GM12878 (cell line): ENCODE measurements at regions not wholly inside any gene's neighbourhood (a gene's known extent, or its start where the extent isn't known, plus 50 kb on each side); places are given as distances from the start of the nearest gene placed in this dataset.
A peak's percentile ranks its signal among the peaks of the same experiment; 100 is the strongest.

Source experiments
- ATAC-seq: fragments of 200-7000 bp; cut with Tn5 transposase; 3 replicates; pipeline ENCODE4 v1.9.1; 2020; ENCODE audit warnings: mild to moderate bottlenecking, moderate library complexity
- BruUV-seq: library from RNA; stranded (reverse); fragments of 400-500 nt; replicated peaks from 2 replicates; lab custom pipeline; 2021; lab: Mats Ljungman, UMichigan
- CTCF ChIA-PET: fragments of 300-600 bp; sonication (Branson Sonifier 250); formaldehyde crosslinking; extraction: SDS; loops from one replicate; lab custom pipeline; 2021; ENCODE audit warnings: inconsistent platforms; lab: Yijun Ruan, JAX
- POLR2A ChIA-PET: fragments of 350-600 bp; formaldehyde crosslinking; extraction: SDS; loops from one replicate; lab custom pipeline; 2021; ENCODE audit warnings: inconsistent platforms; lab: Charles Lee
- RAD21 ChIA-PET: fragments of 300-600 bp; sonication (Branson Sonifier 250); formaldehyde crosslinking; loops from one replicate; lab custom pipeline; 2023; ENCODE audit warnings: antibody characterized with exemption; ENCODE audit not compliant: unreplicated experiment; lab: Charles Lee
- SMC1A ChIA-PET: fragments of 300-600 bp; sonication (Branson Sonifier 250); formaldehyde crosslinking; loops from one replicate; lab custom pipeline; 2023; ENCODE audit not compliant: unreplicated experiment, uncharacterized antibody; lab: Charles Lee
- DNase-seq: peaks from one replicate; pipeline ENCODE4 v3.0.0-alpha.2; 2011; ENCODE audit warnings: low read depth, low spot score
- FAIRE-seq: peaks from 3 replicates; lab custom pipeline; 2011; peaks lifted over from hg19 to GRCh38; lab: Jason Lieb, UNC
- H2AFZ ChIP-seq: 2 replicates; pipeline ENCODE4 v1.6.0; 2011; ENCODE audit warnings: low read depth, low read length, control low read depth; ENCODE audit not compliant: control insufficient read depth
- H3K27ac ChIP-seq: 2 replicates; pipeline ENCODE4 v1.5.1; 2011; ENCODE audit warnings: control low read depth; ENCODE audit not compliant: control insufficient read depth, insufficient read depth
- H3K27me3 ChIP-seq, 2 experiments: replicated peaks in 1 of 2; 2 replicates each; pipeline versions ENCODE4 v1.6.0 to v1.6.1; 2011; ENCODE audit warnings: low read length in 1 of 2; ENCODE audit not compliant: control insufficient read depth in 2 of 2, insufficient read depth in 2 of 2
- H3K36me3 ChIP-seq, 2 experiments: 2 replicates each; pipeline ENCODE4 v1.5.1; 2011; ENCODE audit warnings: low read length in 1 of 2; ENCODE audit not compliant: control insufficient read depth in 2 of 2, insufficient read depth in 2 of 2
- H3K4me1 ChIP-seq: 2 replicates; pipeline ENCODE4 v1.6.1; 2011; ENCODE audit warnings: mild to moderate bottlenecking, low read length, moderate library complexity, mixed read lengths; ENCODE audit not compliant: control insufficient read depth, insufficient read depth
- H3K4me2 ChIP-seq: 2 replicates; pipeline ENCODE4 v1.6.0; 2011; ENCODE audit warnings: control low read depth; ENCODE audit not compliant: control insufficient read depth, insufficient read depth
- H3K4me3 ChIP-seq: fragments of 200-600 bp; sonication (generic); 2 replicates; pipeline ENCODE4 v1.5.1; 2016
- H3K79me2 ChIP-seq: 2 replicates; pipeline ENCODE4 v1.6.0; 2011; ENCODE audit warnings: low read length; ENCODE audit not compliant: control insufficient read depth, insufficient read depth
- H3K9ac ChIP-seq: 2 replicates; pipeline ENCODE4 v1.8.0; 2011; ENCODE audit warnings: low read length, control low read depth, mixed read lengths; ENCODE audit not compliant: control insufficient read depth, insufficient read depth
- H3K9me3 ChIP-seq: replicated peaks from 3 replicates; pipeline ENCODE4 v1.5.1; 2011; ENCODE audit warnings: mild to moderate bottlenecking, low read length; ENCODE audit not compliant: control insufficient read depth, insufficient read depth
- H4K20me1 ChIP-seq: 2 replicates; pipeline ENCODE4 v1.6.0; 2011; ENCODE audit not compliant: control insufficient read depth, insufficient read depth
- CREM ChIP-seq: IDR thresholded peaks from 2 replicates; pipeline ENCODE4 v1.6.1; 2014; ENCODE audit warnings: antibody characterized with exemption, low read depth
- IKZF1 ChIP-seq: fragments of 450-650 bp; conservative IDR thresholded peaks from 2 replicates; pipeline ENCODE4 v1.6.1; 2017; ENCODE audit warnings: antibody characterized with exemption, mild to moderate bottlenecking
- KDM1A ChIP-seq: fragments of 200-600 bp; sonication (generic); IDR thresholded peaks from 2 replicates; pipeline ENCODE4 v1.6.1; 2016; ENCODE audit warnings: borderline replicate concordance
- MEF2B ChIP-seq: fragments of 450-650 bp; IDR thresholded peaks from 2 replicates; pipeline ENCODE4 v1.6.1; 2018; ENCODE audit warnings: mild to moderate bottlenecking, moderate library complexity; ENCODE audit not compliant: partially characterized antibody, poor library complexity, severe bottlenecking
- RFX5 ChIP-seq: IDR thresholded peaks from 2 replicates; pipeline ENCODE4 v1.6.1; 2011; ENCODE audit warnings: low read depth, low read length, improper control_type of control experiment
- SMAD5 ChIP-seq: IDR thresholded peaks from 2 replicates; pipeline ENCODE4 v1.6.1; 2016; ENCODE audit warnings: antibody characterized with exemption, low read depth
- SMARCA5 ChIP-seq: fragments of 450-650 bp; IDR thresholded peaks from 2 replicates; pipeline ENCODE4 v1.6.1; 2017; ENCODE audit warnings: mild to moderate bottlenecking
- SMC3 ChIP-seq: IDR thresholded peaks from 2 replicates; pipeline ENCODE4 v1.6.1; 2011; ENCODE audit warnings: low read length, improper control_type of control experiment, borderline replicate concordance
- SREBF2 ChIP-seq: IDR thresholded peaks from 2 replicates; pipeline ENCODE4 v1.6.1; 2012; ENCODE audit warnings: mild to moderate bottlenecking, low read length
- TBL1XR1 ChIP-seq: IDR thresholded peaks from 2 replicates; pipeline ENCODE4 v1.6.1; 2012; ENCODE audit warnings: low read depth, low read length, improper control_type of control experiment
- ZNF24 ChIP-seq: fragments of 450-650 bp; IDR thresholded peaks from 2 replicates; pipeline ENCODE4 v1.6.1; 2017; ENCODE audit warnings: antibody characterized with exemption, mild to moderate bottlenecking
- WGBS: methylation state at CpG from one replicate; pipeline ENCODE4 v1.1.6; 2016; ENCODE audit warnings: low lambda C conversion rate; ENCODE audit not compliant: insufficient replicate concordance, insufficient coverage; ENCODE audit errors: missing lambda C conversion rate; 5-methylcytosine and 5-hydroxymethylcytosine counted together
- in situ Hi-C: fragments of 300-500 bp; cut with MboI; formaldehyde crosslinking; loops from 9 replicates; pipeline ENCODE4 v1.14.3; 2018; ENCODE audit warnings: mixed read lengths
- intact Hi-C: fragments of 100-400 bp; cut with micrococcal nuclease; formaldehyde crosslinking; loops from one replicate; pipeline ENCODE4 v1.14.2; 2022; ENCODE audit not compliant: unreplicated experiment
- TF ChIP-seq, protein P1 (sequence below): IDR thresholded peaks from 2 replicates; pipeline ENCODE4 v1.6.1; 2012; ENCODE audit warnings: mild to moderate bottlenecking, low read depth, low read length
- TF ChIP-seq, protein P2 (sequence below): fragments of 450-650 bp; IDR thresholded peaks from 2 replicates; pipeline ENCODE4 v1.6.1; 2016; ENCODE audit warnings: mild to moderate bottlenecking, moderate library complexity, borderline replicate concordance

DNA sequence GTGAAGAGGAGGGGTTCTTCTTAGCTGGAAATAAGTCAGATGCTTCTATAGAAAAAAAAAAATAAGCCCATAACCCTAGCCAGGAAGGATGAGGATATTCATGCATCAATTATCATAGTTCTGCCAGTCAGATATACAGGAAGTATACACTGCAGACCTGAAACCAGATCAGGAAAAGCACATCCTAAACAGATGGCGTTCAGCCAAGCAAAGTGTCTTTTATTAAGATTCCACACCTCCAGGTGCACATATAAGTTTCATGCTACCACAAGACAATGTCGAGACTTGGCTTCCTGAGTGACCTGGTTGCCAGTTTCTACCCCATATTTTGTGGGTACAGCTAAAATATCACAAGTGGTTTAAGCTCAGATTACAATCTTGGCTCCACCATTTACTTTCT lies 108.3 kb downstream of the CETN3 start:
- BruUV-seq: no TSS peak
- no peaks in the 10 kb centered on the region for H4K20me1 ChIP-seq
- H3K9me3 ChIP-seq: no peaks in the 10 kb centered on the region
- no peak for TF ChIP-seq MEF2B
- no peak for TF ChIP-seq KDM1A
- TF ChIP-seq IKZF1: no peak
- TF ChIP-seq SMAD5: no peak
- TF ChIP-seq, protein P1, sequence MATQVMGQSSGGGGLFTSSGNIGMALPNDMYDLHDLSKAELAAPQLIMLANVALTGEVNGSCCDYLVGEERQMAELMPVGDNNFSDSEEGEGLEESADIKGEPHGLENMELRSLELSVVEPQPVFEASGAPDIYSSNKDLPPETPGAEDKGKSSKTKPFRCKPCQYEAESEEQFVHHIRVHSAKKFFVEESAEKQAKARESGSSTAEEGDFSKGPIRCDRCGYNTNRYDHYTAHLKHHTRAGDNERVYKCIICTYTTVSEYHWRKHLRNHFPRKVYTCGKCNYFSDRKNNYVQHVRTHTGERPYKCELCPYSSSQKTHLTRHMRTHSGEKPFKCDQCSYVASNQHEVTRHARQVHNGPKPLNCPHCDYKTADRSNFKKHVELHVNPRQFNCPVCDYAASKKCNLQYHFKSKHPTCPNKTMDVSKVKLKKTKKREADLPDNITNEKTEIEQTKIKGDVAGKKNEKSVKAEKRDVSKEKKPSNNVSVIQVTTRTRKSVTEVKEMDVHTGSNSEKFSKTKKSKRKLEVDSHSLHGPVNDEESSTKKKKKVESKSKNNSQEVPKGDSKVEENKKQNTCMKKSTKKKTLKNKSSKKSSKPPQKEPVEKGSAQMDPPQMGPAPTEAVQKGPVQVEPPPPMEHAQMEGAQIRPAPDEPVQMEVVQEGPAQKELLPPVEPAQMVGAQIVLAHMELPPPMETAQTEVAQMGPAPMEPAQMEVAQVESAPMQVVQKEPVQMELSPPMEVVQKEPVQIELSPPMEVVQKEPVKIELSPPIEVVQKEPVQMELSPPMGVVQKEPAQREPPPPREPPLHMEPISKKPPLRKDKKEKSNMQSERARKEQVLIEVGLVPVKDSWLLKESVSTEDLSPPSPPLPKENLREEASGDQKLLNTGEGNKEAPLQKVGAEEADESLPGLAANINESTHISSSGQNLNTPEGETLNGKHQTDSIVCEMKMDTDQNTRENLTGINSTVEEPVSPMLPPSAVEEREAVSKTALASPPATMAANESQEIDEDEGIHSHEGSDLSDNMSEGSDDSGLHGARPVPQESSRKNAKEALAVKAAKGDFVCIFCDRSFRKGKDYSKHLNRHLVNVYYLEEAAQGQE: no peak
- no peak for TF ChIP-seq ZNF24
- no peak for TF ChIP-seq SMARCA5
- no peak for TF ChIP-seq SMC3
- no peak for TF ChIP-seq SREBF2
- no peak for TF ChIP-seq CREM
- TF ChIP-seq RFX5: no peak
- TF ChIP-seq TBL1XR1: no peak
- TF ChIP-seq, protein P2, sequence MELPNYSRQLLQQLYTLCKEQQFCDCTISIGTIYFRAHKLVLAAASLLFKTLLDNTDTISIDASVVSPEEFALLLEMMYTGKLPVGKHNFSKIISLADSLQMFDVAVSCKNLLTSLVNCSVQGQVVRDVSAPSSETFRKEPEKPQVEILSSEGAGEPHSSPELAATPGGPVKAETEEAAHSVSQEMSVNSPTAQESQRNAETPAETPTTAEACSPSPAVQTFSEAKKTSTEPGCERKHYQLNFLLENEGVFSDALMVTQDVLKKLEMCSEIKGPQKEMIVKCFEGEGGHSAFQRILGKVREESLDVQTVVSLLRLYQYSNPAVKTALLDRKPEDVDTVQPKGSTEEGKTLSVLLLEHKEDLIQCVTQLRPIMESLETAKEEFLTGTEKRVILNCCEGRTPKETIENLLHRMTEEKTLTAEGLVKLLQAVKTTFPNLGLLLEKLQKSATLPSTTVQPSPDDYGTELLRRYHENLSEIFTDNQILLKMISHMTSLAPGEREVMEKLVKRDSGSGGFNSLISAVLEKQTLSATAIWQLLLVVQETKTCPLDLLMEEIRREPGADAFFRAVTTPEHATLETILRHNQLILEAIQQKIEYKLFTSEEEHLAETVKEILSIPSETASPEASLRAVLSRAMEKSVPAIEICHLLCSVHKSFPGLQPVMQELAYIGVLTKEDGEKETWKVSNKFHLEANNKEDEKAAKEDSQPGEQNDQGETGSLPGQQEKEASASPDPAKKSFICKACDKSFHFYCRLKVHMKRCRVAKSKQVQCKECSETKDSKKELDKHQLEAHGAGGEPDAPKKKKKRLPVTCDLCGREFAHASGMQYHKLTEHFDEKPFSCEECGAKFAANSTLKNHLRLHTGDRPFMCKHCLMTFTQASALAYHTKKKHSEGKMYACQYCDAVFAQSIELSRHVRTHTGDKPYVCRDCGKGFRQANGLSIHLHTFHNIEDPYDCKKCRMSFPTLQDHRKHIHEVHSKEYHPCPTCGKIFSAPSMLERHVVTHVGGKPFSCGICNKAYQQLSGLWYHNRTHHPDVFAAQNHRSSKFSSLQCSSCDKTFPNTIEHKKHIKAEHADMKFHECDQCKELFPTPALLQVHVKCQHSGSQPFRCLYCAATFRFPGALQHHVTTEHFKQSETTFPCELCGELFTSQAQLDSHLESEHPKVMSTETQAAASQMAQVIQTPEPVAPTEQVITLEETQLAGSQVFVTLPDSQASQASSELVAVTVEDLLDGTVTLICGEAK: no peak
- H3K9ac ChIP-seq: no peak overlapping the region
- no peaks in the 10 kb centered on the region for H3K79me2 ChIP-seq
- in situ Hi-C loops (no loop called here), intact Hi-C loops (no loop called here)
- H3K4me3 ChIP-seq: no peak overlapping the region
- H2AFZ ChIP-seq: no peak overlapping the region
- no peak overlapping the region for H3K27ac ChIP-seq
- ATAC-seq (peak; percentile 27; the same call in 2 of the 3 replicates), FAIRE-seq (no peak), DNase-seq (peak; percentile 20)
- no peaks in the 10 kb centered on the region for H3K36me3 ChIP-seq
- H3K4me1 ChIP-seq: no peaks in the 10 kb centered on the region
- ChIA-PET RAD21 (no interaction called here), SMC1A (interaction anchor here (1.1 to 1.5 kb wide), 2 partner anchors 82 to 90 kb away, joined by 3 to 4 read pairs; no protein-coding TSS in a partner anchor), CTCF (interaction anchor here (0.8 to 1.5 kb wide), 5 partner anchors 11 to 97 kb away, joined by 3 to 6 read pairs (median 3); no protein-coding TSS in a partner anchor), POLR2A (no interaction called here)
- no peak overlapping the region for H3K4me2 ChIP-seq
- no peaks in the 10 kb centered on the region for H3K27me3 ChIP-seq
- WGBS: 2% methylated on average over 2 of the region's 2 CpGs
